NOMO-1 treated with DMSO at 0.1 percent for 48 hours (cell line): ENCODE measurements at regions not wholly inside any gene's neighbourhood (a gene's known extent, or its start where the extent isn't known, plus 50 kb on each side); places are given as distances from the start of the nearest gene placed in this dataset.
"Not testable (repeated sequence)": the region's sequence is repeated elsewhere in the genome, so short reads cannot be mapped to it uniquely, and the experiment has no call there.

ENCODE experiments used
- DNase-seq: peaks from one replicate; lab custom pipeline; 2025; ENCODE audit not compliant: unreplicated experiment; lab: John Stamatoyannopoulos, UW

- DNase-seq = no peak
Observed at GRCh38 chr13:107690181-107690580, 525.2 kb downstream of the LIG4 start.

- no peak for DNase-seq
Observed at GRCh38 chr13:107685876-107686275, 529.5 kb downstream of the LIG4 start.

DNA sequence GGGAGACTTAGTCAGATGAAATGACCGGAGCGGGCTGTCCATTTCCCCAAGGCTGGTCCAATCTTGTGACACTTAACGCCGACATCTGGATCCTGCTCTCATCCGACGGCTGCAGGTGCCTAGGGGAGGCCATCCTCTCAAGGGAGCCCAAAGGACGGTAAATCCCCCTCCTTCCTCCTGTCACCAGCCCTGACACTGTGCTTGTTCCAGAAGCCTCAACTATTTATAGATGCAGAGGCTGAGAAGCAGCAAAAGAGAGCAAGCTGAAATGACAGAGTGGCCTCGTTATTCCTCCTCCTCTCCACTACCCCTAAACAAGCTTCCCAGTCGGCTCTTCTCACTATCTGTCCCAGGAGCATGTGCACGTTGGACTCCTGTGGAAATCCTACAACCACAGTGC is 533.7 kb downstream of the LIG4 start:
- DNase-seq = no peak

- DNase-seq = no peak
Observed at GRCh38 chr13:107680115-107680514, 535.2 kb downstream of the LIG4 start.

GRCh38 chr13:107678075-107678689 is 537.2 kb downstream of the LIG4 start:
- DNase-seq = no peak

DNA sequence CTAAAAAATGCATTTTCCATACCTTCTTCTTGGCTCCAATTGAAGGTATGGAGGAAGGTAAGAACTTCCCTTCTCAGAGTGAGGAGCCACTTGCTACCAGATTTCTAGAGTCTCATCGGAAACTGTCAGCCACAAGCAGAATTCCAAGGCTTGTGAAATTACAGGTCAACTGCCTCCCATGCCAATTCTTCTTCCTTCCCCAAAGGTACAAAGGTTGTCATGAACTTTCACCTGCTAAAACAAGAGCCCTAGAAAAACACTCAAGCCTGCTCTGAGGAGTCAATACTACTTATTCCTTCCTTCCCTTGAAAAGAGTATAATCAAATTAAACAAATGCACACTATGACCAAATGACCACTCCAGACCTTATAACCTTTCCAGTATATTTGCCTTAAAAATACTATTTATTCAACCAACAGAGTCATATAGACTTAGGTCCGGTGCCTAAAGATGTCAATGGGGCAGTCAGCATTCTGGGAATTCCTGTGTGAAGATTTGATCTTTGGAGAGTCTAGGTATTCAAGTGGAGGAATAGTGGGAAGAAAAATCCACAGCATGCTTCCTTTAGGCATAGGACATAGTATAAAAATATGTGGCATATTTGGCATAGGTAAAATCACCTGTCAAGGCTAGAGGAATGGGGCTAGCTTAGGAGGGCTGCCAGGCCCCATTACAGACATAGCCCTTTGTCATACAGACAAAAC is 539.3 kb downstream of the LIG4 start:
- DNase-seq = no peak

DNA sequence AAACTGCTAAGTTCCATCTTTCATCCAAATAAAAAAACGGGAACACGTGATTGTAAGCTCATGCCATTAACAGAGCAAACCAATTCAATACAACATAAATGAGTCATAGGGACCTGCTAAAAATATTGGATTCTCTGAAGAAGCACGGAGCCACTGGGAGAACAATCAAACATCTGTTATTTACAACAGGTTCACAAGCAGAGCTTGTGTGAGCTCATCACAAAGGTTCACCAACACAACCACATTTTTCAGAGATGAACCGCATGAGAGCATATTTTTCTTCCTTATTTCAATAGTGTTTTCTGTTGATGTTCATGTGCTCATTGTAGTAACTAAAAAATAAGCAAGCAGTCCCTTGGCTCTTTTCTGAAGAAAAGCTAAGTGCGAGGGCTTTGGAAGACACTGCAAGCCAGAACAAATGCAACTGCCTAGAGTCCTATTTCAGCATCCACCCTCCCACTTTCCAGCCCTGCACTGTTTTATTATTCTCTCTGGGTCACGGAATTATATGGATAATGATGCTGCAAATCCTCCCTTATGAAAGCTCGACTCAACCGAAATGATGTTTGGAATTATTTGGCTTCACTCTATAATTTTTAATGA is 545.8 kb downstream of the LIG4 start:
- no peak for DNase-seq

GRCh38 chr13:107665926-107666458 is 549.3 kb downstream of the LIG4 start:
- DNase-seq = no peak

DNA sequence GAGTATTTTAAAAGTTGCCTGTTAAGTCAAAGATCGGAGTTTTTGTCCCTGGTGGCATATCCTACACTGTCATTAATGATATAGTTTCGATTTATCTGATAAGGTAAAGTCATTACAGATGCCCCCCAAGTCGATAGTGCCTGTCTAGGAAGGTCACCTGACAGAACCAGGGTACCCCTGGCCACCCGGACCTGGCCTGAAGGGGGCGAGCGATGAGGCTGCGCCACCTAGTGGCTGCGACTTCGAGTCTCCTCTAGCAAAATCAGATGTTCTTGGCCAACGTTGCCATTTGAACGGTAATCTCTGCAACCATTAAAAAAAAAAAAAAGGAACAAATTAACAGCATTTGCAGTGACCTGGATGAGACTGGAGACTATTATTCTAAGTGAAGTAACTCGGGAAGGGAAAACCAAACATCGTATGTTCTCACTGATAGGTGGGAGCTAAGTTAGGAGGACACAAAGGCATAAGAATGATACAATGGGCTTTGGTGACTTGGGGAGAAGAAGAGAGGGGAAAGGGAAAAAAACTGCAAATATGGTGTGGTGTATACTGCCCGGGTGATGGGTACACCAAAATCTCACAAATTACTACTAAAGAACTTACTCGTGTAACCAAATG is 565.1 kb downstream of the LIG4 start:
- DNase-seq = no peak

DNA sequence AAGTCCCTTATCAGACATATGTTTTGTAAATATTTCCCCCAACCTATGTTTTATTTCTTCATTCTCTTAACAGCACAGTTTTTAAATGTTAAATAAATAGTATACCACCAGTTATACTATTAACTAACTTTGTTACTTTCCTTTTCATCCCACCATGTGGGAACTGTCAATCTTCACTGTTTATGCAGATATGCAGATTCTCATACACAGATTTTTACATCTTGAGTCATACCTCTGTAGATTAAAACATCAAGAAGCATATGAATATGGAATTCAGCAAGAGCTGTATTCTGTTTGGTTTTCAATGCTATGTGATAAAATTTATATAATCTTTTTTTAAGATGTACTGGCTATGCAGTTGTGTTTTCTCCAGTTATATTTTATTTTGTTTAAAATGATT is 566.3 kb downstream of the LIG4 start:
- no peak for DNase-seq

- DNase-seq = no peak
Observed at GRCh38 chr13:107644136-107644535, 571.2 kb downstream of the LIG4 start.

DNA sequence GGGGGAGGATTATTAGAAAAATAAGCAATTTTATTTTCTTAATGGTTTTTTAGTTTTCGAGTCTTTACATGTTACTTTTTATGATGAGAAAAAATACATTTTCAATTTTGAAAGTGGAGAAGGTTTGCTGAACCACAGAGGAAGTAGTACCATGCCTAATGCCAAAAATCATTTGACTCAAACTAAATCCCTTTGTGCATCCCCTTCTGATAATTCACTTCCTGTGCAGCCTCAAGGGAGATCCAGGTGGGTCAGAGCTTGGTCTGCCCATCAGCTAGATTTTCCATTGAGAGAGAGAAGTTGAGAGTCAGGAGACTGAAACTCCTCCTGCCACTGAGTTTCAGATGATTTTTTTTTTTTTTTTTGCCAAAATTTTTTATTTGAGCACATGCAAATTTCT is 571.7 kb downstream of the LIG4 start:
- DNase-seq = no peak

GRCh38 chr13:107642831-107643230 is 572.5 kb downstream of the LIG4 start:
- no peak for DNase-seq

DNA sequence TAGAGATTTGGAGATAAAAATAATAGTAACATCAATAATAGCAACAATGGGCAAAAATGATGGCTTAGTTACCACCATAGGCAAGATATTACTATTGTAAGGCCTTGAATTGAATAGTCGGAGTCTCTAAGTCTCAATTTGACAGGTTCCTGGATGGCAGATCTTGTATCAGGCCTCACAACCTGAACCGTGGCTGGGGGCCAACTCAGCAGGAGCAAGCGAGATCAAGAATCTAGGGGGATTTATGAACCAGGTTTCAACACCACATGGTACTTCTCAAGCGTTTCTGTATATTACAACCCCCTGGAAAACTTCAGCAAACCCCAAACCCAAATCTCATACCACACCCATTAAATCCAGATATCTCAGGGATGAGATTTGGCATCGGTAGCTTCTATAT is 573.8 kb downstream of the LIG4 start:
- no peak for DNase-seq

DNA sequence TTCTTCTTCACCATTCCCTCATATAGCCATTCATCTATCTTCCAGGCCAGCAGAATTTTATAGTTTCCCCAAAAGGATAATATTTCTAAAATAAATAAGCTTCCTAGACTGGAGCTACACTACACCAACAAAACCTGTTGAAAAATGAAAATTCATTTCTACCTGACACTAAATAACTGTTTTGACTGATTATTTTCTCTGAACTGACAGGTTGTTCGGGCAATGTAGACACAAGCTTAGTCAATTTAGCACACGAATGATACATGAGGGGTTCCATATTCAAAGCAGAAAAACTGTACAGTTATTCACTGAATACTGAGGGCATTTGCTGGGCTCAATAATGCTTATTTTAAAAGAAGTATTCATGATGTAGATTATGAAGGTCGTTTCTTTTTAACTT is 589.7 kb downstream of the LIG4 start:
- no peak for DNase-seq

GRCh38 chr13:107617527-107617926 is 597.8 kb downstream of the LIG4 start:
- no peak for DNase-seq

DNA sequence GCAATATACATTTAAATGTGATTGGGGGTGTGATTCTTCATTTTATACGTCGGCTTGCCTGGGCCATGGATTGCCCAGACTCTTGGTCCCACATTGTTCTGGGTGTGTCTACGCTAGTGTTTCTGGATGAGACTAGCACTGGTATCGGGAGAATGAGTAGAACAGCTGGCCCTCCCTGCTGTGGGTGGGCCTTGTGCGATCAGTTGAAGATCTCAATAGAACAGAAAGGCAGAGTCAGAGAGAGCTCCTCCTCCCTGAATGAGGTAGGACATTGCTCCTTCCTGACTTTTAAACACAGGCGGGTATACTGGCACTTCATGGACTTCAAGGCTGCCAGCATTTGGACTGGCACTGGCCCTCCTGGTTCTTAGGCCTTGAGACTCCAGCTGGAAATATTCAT is 603.0 kb downstream of the LIG4 start:
- DNase-seq = no peak

GRCh38 chr13:107608736-107609135 is 606.6 kb downstream of the LIG4 start:
- no peak for DNase-seq

- DNase-seq = no peak
Observed at GRCh38 chr13:107600971-107601370, 614.4 kb downstream of the LIG4 start.

- not testable (repeated sequence) for DNase-seq
Observed at GRCh38 chr13:107596306-107596705, 619.0 kb downstream of the LIG4 start.

DNA sequence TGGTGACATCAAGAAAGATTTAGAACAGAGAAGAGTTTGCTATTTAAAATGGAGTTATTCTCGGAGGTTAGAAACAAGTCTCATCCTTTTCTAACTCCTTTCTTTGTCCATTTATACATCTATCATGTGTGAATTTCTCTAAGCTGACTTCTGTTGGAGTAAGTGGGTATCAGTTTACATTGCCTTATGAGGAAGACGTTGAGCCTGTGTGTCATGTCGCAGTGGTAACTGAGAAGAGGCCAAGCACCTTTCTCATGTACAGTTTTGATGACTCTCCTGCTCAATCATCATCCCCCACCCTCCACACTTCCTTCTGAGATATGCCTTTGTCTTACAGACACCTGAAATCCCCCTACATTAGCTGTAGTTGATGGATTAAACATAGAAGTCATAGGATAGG is 624.8 kb downstream of the LIG4 start:
- no peak for DNase-seq

GRCh38 chr13:107587681-107588080 is 627.7 kb downstream of the LIG4 start:
- DNase-seq = no peak
